ENCODE measurements at regions not wholly inside any gene's neighbourhood (a gene's known extent, or its start where the extent isn't known, plus 50 kb on each side); places are given as distances from the start of the nearest gene placed in this dataset.

- H3K4me3 ChIP-seq (ENCODE audit: low read depth, low read length) = no peak overlapping the region
- DNase-seq (ENCODE audit: low read depth) = no peak
- no peak for TF ChIP-seq CTCF (conservative IDR thresholded peaks at IDR 0.05; ENCODE audit: low read depth, low read length)
Measured at GRCh38 chr1:87937831-87938395, 609.2 kb downstream of the LMO4 start.

- no peak for TF ChIP-seq CTCF (conservative IDR thresholded peaks at IDR 0.05; ENCODE audit: low read depth, low read length)
- no peak for DNase-seq (ENCODE audit: low read depth)
- H3K4me3 ChIP-seq (ENCODE audit: low read depth, low read length) = no peak overlapping the region
Measured at GRCh38 chr1:87938631-87939030, 610.0 kb downstream of the LMO4 start.

GRCh38 chr1:87939444-87939843 is 610.8 kb downstream of the LMO4 start:
- DNase-seq (ENCODE audit: low read depth) = no peak
- H3K4me3 ChIP-seq (ENCODE audit: low read depth, low read length) = no peak overlapping the region
- TF ChIP-seq CTCF (conservative IDR thresholded peaks at IDR 0.05; ENCODE audit: low read depth, low read length) = no peak

GRCh38 chr1:87940421-87940820 is 611.7 kb downstream of the LMO4 start:
- H3K4me3 ChIP-seq (ENCODE audit: low read depth, low read length) = no peak overlapping the region
- DNase-seq (ENCODE audit: low read depth) = no peak
- TF ChIP-seq CTCF (conservative IDR thresholded peaks at IDR 0.05; ENCODE audit: low read depth, low read length) = no peak

- TF ChIP-seq CTCF (conservative IDR thresholded peaks at IDR 0.05; ENCODE audit: low read depth, low read length) = no peak
- no peak for DNase-seq (ENCODE audit: low read depth)
- H3K4me3 ChIP-seq (ENCODE audit: low read depth, low read length) = no peak overlapping the region
Measured at GRCh38 chr1:87941337-87941946, 612.8 kb downstream of the LMO4 start.

GRCh38 chr1:87942165-87942564 is 613.5 kb downstream of the LMO4 start:
- DNase-seq (ENCODE audit: low read depth) = no peak
- no peak for TF ChIP-seq CTCF (conservative IDR thresholded peaks at IDR 0.05; ENCODE audit: low read depth, low read length)
- no peak overlapping the region for H3K4me3 ChIP-seq (ENCODE audit: low read depth, low read length)

- no peak for DNase-seq (ENCODE audit: low read depth)
- TF ChIP-seq CTCF (conservative IDR thresholded peaks at IDR 0.05; ENCODE audit: low read depth, low read length) = no peak
Measured at GRCh38 chr1:87949711-87950110, 621.0 kb downstream of the LMO4 start.

More at GRCh38 chr1:87949711-87950110, 621.0 kb downstream of the LMO4 start:
- no peak overlapping the region for H3K4me3 ChIP-seq (ENCODE audit: low read depth, low read length)
